ENCODE measurements at regions not wholly inside any gene's neighbourhood (a gene's known extent, or its start where the extent isn't known, plus 50 kb on each side); places are given as distances from the start of the nearest gene placed in this dataset.

DNA sequence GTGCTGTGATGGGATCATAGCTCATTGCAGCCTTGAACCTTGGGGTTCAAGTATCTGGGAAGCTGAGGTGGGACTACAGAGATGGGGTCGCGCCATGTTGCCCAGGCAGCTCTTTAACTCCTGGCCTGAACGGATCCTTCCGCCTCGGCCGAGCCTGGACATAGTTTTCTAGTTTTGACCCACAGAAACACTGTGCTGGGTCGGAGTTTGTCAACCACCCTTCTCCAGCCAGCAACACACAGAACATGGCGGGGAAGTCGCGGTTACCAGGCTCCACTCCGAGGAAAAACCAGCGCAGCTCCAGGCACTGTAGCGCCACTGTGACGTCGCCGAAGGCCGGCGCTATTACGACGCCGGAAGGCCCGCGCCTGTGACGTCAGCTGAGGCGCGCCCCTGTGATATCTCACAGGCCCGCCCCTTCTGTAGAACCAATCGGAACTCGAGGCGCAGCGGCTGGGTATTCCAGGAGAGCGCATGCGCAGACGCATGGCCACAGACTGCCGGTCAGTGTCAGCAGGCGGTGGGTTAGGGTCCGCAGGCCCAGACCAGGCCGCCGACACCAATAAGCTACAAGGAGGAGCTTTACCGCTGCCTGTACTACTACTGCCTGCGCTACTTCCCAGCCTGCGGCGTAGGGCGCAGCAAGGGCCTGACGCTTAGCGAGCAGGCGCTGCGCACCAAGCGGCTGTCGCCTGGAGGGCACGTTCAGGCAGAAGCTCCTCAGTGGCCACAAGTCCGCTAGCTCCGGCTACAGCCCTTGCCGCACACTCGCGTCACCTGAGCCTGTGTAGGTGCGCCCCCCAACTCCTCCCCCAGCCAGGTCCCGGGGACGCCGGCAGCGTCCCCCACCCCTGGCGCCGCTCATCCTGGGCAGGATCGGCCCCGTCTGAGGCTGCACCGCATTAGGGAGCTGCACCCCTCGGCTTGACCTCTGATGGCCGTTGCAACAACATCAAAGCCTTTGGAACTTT, 135.2 kb upstream of the KCTD7 start:
- ATAC-seq = peak; percentile 99
- peak overlapping the region; percentile 48 for H3K4me3 ChIP-seq
- H3K36me3 ChIP-seq (ENCODE audit: low read depth) = no peaks in the 10 kb centered on the region
- H3K9me3 ChIP-seq = no peaks in the 10 kb centered on the region
- DNase-seq = peak; percentile 98
- intact Hi-C loops (cut with DNase I, micrococcal nuclease) = no loop called here
- peaks cover 6% of the 10 kb centered on the region for H3K4me1 ChIP-seq (ENCODE audit: low read depth)
- TF ChIP-seq, protein P1, sequence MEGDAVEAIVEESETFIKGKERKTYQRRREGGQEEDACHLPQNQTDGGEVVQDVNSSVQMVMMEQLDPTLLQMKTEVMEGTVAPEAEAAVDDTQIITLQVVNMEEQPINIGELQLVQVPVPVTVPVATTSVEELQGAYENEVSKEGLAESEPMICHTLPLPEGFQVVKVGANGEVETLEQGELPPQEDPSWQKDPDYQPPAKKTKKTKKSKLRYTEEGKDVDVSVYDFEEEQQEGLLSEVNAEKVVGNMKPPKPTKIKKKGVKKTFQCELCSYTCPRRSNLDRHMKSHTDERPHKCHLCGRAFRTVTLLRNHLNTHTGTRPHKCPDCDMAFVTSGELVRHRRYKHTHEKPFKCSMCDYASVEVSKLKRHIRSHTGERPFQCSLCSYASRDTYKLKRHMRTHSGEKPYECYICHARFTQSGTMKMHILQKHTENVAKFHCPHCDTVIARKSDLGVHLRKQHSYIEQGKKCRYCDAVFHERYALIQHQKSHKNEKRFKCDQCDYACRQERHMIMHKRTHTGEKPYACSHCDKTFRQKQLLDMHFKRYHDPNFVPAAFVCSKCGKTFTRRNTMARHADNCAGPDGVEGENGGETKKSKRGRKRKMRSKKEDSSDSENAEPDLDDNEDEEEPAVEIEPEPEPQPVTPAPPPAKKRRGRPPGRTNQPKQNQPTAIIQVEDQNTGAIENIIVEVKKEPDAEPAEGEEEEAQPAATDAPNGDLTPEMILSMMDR (IDR thresholded peaks at IDR 0.05) = peak; percentile 22

DNA sequence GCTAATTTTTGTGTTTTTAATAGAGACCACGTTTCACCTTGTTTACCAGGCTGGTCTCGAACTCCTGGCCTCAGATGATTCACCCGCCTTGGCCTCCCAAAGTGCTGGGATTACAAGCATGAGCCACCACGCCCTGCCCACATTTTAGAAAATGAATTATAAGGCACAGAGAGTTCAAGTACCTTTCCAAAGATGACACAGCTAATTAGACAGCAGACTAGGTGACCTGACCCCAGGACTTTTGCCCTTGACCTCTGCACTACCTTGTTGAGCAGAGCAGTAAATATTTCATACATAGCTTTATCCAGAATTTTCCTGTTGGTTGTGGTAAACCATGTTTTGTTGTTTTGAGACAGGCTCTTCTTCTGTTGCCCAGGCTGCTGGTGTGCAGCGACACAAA, 131.3 kb upstream of the KCTD7 start:
- Histone ChIP-seq H3K36me3 (ENCODE audit: low read depth) (no peaks in the 10 kb centered on the region), H3K9me3 (no peaks in the 10 kb centered on the region), H3K4me1 (ENCODE audit: low read depth) (peaks cover 6% of the 10 kb centered on the region), H3K4me3 (no peak overlapping the region)
- ATAC-seq (no peak), DNase-seq (no peak)
- intact Hi-C loops (cut with DNase I, micrococcal nuclease) = no loop called here
- TF ChIP-seq, protein P1 (IDR thresholded peaks at IDR 0.05) = no peak

DNA sequence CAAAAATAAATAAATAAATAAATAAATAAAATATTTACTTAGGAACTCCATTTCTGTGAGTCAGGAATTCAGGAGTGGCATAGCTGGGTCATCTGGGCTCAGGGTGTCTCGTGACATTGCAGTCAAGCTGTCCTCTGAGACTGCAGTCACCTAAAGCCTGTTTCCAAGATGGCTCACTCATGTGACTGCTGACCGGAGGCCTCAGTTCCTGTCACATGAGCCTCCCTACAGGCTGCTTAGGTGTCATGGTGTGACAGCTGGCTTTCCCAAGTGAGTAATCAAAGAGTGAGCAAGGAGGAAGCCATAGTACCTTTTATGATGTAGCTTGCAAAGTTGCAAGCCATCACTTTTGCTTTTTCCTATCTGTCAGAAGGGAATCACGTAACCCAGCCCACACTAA, 128.6 kb upstream of the KCTD7 start:
- H3K4me3 ChIP-seq = no peak overlapping the region
- TF ChIP-seq, protein P1 (IDR thresholded peaks at IDR 0.05) = no peak
- H3K36me3 ChIP-seq (ENCODE audit: low read depth) = no peaks in the 10 kb centered on the region
- no peaks in the 10 kb centered on the region for H3K4me1 ChIP-seq (ENCODE audit: low read depth)
- no peak for DNase-seq
- peak; percentile 65 for ATAC-seq
- no peaks in the 10 kb centered on the region for H3K9me3 ChIP-seq
- intact Hi-C loops (cut with DNase I, micrococcal nuclease) = no loop called here

DNA sequence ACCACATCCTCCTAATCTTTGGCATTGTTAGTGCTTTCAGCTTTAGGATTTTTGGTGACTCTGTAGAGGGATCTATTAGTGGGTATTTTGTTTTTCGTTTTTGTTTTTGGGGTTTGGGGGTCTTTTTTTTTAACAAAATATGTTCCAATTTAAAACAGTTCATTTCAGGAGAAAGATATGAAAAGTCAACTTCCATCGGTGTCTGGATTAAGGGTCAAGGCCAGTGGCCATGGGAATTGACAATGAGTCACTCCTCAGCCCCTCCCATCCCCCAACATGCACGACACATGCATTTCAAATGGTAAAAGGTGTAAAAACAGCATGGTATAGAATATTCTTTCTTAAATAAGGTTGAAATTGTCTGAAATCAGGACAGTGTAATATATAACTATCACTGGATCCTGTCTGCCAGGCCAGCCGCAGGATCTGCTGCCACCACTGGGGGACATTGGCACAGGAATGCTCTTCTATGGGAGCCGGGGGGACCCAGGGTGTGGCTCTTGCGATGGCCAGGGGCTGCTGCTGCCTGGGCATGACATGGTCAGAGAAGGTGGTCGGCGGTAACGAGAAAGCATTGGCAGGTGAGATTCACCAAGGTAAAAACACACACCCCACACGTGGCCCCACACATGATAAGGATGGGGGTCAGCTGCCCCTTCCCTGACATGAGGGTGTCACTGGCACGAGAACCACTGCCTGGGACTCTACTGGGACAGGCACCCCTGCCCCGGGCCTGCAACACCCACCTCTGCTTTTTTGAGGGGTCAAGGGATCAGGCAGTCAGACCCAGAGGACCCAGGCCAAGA, 126.2 kb upstream of the KCTD7 start:
- no peak overlapping the region for H3K4me3 ChIP-seq
- ATAC-seq (no peak), DNase-seq (no peak)
- H3K9me3 ChIP-seq = no peaks in the 10 kb centered on the region
- H3K36me3 ChIP-seq (ENCODE audit: low read depth) = no peaks in the 10 kb centered on the region
- no peaks in the 10 kb centered on the region for H3K4me1 ChIP-seq (ENCODE audit: low read depth)
- TF ChIP-seq, protein P1 (IDR thresholded peaks at IDR 0.05) = no peak
- intact Hi-C loops (cut with DNase I, micrococcal nuclease) = no loop called here

DNA sequence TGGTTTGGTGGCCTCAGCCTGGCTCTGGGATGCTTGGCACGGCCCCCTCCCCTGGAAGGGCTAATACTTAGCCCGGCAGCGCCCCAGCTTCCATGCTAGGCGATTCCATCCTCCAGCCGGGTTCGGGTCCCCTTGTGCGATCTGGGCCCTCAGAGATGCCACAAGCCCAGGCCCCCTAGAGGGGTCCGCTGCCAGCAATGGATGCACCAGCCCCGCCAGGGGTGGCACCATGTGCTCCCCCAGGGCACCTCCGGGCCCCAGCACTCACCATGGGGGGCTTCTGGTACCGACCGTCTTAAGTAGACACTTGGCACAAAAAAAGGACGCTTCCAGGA, 125.7 kb upstream of the KCTD7 start:
- Histone ChIP-seq H3K4me1 (ENCODE audit: low read depth) (no peaks in the 10 kb centered on the region), H3K9me3 (no peaks in the 10 kb centered on the region), H3K4me3 (no peak overlapping the region), H3K36me3 (ENCODE audit: low read depth) (no peaks in the 10 kb centered on the region)
- DNase-seq = no peak
- ATAC-seq = no peak
- TF ChIP-seq, protein P1 (IDR thresholded peaks at IDR 0.05) = no peak
- intact Hi-C loops (cut with DNase I, micrococcal nuclease) = no loop called here
